IPS-NIHi11 (cell line): ENCODE measurements at regions not wholly inside any gene's neighbourhood (a gene's known extent, or its start where the extent isn't known, plus 50 kb on each side); places are given as distances from the start of the nearest gene placed in this dataset.

Experiments used
- DNase-seq: peaks from one replicate; pipeline ENCODE4 v3.0.0; 2012; ENCODE audit warnings: mixed read lengths, low spot score

GRCh38 chr6:148044261-148044751 is 298.3 kb upstream of the SASH1 start:
- no peak for DNase-seq

GRCh38 chr6:148044921-148045320 is 297.7 kb upstream of the SASH1 start:
- DNase-seq, result no peak

- no peak for DNase-seq
These were observed 289.4 kb upstream of the SASH1 start for GRCh38 chr6:148053209-148053608.

DNA sequence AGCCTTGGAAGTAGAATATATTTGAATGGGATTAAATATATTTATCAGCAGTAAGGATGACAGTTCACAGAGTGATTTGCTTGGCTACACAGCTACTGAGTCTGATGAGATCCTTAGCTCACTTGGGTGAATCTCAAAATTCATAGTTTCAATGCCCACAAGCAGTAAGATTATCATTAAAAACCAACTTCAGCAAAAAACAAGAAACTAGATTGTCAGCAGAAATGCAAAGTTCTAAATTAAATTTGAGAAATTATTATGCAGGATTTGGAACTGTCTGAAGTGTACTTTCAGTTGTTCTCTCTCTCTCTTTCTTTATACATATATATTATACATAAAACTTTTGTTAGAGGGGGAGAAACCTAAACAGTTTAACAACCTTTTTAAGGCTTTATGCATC is 288.8 kb upstream of the SASH1 start:
- DNase-seq, result no peak

GRCh38 chr6:148054219-148054618 is 288.4 kb upstream of the SASH1 start:
- no peak for DNase-seq

- no peak for DNase-seq
These were observed 287.2 kb upstream of the SASH1 start for GRCh38 chr6:148055419-148055818.

DNA sequence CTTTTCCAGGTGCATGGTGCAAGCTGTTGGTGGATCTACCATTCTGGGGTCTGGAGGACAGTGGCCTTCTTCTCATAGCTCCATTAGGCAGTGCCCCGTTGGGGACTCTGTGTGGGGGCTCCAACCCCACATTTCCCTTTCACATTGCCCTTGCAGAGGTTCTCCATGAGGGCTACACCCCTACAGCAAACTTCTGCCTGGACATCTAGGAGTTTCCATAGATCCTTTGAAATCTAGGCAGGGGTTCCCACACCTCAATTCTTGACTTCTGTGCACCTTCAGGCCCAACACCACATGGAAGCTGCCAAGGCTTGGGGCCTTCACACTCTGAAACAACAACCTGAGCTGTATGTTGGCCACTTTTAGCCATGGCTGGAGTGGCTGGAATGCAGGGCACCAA is 282.8 kb upstream of the SASH1 start:
- DNase-seq, result no peak

- DNase-seq, result no peak
These were observed 278.1 kb upstream of the SASH1 start for GRCh38 chr6:148064406-148065134.

- DNase-seq, result no peak
These were observed 274.1 kb upstream of the SASH1 start for GRCh38 chr6:148068437-148069061.

DNA sequence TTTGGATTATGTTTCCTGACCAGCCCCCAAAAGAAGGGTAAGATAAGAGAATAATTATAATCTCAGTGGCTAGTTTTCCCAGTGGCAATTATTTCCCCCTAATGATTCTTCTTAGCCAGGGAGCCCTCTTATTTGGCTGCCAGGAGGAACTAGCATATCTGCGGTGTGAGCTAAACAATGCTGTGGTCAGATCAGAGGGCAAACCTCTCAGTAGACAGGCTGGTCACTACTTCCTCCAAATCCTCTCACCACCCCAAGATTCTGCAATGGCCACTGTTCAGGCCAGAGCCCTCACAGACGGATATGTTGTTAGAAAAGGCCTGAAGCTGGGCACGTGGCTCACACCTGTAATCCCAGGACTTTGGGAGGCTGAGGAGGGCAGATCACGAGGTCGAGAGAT is 273.4 kb upstream of the SASH1 start:
- DNase-seq, result no peak

DNA sequence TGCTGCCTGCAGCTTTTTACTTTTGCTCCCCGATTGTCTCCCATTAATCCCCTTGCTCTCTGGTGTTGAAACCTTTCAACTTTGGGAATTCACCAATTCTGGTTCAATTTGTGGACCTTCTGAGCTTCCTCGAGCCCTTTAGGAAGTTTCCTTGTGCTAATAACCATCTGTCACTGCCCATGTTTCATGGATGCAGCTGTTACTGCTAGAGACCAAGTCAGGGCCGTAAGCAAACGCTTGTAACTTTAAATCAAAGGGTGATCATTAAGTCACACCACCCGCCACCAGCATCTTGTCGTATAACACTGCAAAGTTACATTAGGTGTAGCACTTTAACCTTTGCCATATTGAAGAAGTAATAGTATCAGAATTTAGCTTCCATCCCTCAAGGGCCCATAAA is 268.3 kb upstream of the SASH1 start:
- DNase-seq, result no peak

DNA sequence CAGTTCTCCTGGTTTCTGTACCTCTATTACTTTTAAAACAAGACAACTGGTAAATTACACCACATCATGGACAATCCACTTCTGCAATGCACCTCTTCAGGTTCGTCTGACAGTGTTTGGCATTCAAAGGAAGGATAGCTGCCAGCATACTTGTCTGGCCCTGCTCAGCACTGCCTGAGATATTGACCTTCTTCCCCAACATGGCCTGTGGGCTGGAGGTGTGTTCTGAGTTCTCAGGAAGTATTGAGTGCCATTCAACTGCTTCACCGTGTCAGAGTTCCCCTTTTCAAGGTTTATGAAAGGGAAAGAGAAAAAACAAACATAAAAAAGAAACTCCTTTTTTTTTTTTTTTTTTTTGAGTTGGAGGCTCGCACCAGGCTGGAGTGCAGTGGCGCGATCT is 267.9 kb upstream of the SASH1 start:
- DNase-seq, result no peak

DNA sequence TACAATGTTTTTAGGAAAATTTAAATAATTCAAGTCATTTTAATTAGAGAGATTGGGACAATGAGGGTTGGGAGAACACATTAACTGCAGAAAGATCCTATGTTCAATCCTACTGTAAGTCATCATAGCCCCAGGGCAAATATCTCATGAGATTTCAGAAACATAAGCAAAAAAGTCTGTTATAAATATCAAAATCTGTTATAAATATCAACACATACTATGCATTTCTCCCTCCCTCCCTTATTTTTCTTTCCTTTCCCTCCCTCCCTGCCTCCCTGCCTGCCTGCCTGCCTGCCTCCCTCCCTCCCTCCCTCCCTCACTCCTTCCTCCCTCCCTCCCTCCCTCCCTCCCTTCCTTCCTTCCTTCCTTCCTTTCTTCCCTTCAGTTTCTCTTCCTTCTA is 267.3 kb upstream of the SASH1 start:
- DNase-seq, result no peak

- DNase-seq, result no peak
These were observed 266.6 kb upstream of the SASH1 start for GRCh38 chr6:148076051-148076450.

- DNase-seq, result no peak
These were observed 262.3 kb upstream of the SASH1 start for GRCh38 chr6:148080315-148080714.

DNA sequence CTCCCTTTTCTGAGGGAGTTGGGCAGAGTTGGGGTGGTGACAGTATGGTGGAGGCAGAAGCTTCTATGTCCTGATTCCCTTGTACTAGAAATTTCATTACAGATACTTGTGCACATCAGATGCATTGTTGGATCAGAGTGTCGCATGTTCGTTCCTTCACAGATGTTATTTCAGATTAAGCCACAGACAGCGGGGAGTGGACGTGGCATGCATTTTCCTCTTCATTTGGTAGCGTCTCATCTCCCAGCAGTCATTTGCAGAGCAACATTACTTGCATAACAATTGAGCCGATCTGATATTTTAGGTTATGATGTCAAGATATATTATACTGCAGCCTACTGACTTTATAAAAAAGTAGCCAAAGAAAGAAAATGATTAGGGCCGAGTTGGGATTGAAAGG is 261.6 kb upstream of the SASH1 start:
- DNase-seq, result no peak

DNA sequence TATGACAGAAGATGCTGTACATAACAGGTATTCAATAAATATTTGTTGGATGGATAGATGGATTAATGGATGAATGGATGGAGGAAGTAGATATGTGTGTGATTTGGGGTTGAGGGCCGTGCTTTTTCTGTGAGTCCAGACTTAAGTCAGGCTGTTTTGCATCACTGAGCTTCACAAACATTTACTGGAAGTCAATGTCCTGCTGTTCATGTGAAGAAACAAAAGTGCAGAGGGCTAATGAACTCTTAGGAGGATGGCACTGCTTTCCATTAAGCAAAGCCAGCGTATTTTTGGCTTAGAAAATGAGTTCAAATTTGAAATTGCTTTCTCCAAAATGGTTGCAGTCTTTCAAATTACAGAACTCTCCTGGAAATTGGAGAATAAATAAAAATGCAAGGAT is 260.6 kb upstream of the SASH1 start:
- DNase-seq, result no peak

DNA sequence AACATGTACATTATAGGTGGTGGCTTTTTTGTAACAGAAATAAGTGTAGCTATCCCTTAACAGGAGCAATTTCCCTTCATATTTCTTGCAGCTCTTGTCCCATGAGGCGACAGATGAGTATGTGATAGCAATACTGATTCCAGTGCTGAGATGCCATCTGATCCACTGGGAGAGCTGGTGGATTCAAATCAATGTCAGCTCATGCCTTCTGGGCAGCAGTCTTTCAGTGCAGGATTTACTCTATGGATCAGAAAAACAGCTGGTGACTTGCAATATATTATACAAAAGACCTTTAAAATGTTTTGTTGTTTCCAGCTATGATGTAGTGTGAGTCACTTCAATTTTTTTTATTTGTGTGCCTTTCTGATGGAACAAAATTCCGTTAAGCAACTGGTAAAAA is 259.9 kb upstream of the SASH1 start:
- DNase-seq, result no peak

GRCh38 chr6:148085631-148086331 is 256.9 kb upstream of the SASH1 start:
- no peak for DNase-seq

DNA sequence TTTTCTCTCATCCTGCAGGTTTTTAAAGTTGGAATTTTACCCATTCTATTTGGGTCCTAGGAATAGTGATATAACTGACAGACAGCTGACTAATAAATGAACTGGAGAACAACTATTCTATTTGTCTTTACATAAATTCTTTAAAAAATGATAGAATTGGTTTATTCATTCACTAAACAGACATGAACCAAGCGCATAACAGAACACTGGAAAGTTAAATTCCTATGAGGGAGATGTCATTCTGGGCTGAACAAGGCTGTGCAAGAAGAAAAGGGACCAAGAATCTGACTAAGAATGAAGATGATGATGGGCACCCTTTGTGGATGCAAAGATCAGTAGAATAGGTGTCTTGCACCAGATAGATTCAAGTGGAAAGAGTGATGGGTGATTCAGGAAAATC is 256.3 kb upstream of the SASH1 start:
- DNase-seq, result no peak

GRCh38 chr6:148086843-148087242 is 255.8 kb upstream of the SASH1 start:
- DNase-seq, result no peak

- DNase-seq, result no peak
These were observed 255.0 kb upstream of the SASH1 start for GRCh38 chr6:148087659-148088058.

DNA sequence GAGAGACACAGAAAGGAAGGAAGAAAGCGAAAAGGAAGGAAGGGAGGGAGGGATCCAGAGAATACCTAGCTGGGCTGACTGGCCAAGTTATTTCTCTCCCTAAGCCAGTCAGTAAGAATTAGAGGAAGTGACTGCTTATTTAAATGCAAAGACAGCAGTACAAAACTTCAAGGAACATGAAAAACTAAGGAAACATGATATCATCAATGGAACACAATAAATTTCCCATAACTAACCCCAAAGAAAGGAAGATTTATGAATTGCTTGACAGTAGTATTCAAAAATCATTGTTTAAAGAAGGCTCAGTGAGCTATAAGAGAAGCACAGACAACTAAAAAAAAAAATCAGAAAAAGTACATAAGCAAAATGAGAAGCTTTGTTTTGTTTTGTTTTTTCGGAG is 252.3 kb upstream of the SASH1 start:
- DNase-seq, result no peak
